ENCODE measurements at regions not wholly inside any gene's neighbourhood (a gene's known extent, or its start where the extent isn't known, plus 50 kb on each side); places are given as distances from the start of the nearest gene placed in this dataset.

- TF ChIP-seq CTCF (IDR thresholded peaks at IDR 0.05; ENCODE audit: low read depth, low read length, poor library complexity, severe bottlenecking), result no peak
- no peak for TF ChIP-seq EZH2phosphoT487 (IDR thresholded peaks at IDR 0.05; ENCODE audit: borderline replicate concordance, low read length)
Observed at GRCh38 chr2:122680662-122681061, 925.2 kb downstream of the TSN start.
